ENCODE measurements at regions not wholly inside any gene's neighbourhood (a gene's known extent, or its start where the extent isn't known, plus 50 kb on each side); places are given as distances from the start of the nearest gene placed in this dataset.

- WGBS, 2 experiments (ENCODE audit: extremely low coverage in 2 of 2, insufficient read length in 1 of 2) = 47% methylated on average over 3 of the region's 11 CpGs; no CpG with 5 or more reads in 1 of the 2 experiments
- dilution Hi-C loops (cut with HindIII; ENCODE audit: low sequenced_read_pairs, unreplicated experiment) = no loop called here
- Histone ChIP-seq H2BK5ac (ENCODE audit: low read depth, low read length, poor library complexity, severe bottlenecking) (no peak overlapping the region), H3K18ac (ENCODE audit: low read depth, low read length) (no peak overlapping the region), H3K27me3 (ENCODE audit: control insufficient read depth, insufficient read depth, low read length) (no peaks in the 10 kb centered on the region), H4K8ac (ENCODE audit: low read depth in 2 of 2, low read length in 2 of 2) (no peak overlapping the region), H3K4me1 (ENCODE audit: control insufficient read depth, insufficient read depth, low read length) (no peaks in the 10 kb centered on the region), H3K36me3 (ENCODE audit: control insufficient read depth, insufficient read depth, low read length) (no peaks in the 10 kb centered on the region), H3K27ac (ENCODE audit: insufficient read depth, low read length) (no peak overlapping the region), H3K79me1 (ENCODE audit: low read depth in 1 of 2, low read length in 2 of 2) (no peaks in the 10 kb centered on the region), H3K4me2 (ENCODE audit: low read depth, low read length) (no peak overlapping the region), H3K23ac (ENCODE audit: low read depth, low read length) (no peak overlapping the region), H2BK20ac (ENCODE audit: low read depth, low read length) (no peak overlapping the region), H4K5ac (ENCODE audit: low read depth, low read length) (no peak overlapping the region), H2AFZ (replicated peaks; ENCODE audit: low read length, poor library complexity) (no peak overlapping the region), H3K9me3 (ENCODE audit: control insufficient read depth, insufficient read depth, low read length) (0 out of 2 replicates have a peak, but pooled peaks cover 2% of the 10 kb centered on the region), H2BK15ac (ENCODE audit: low read depth, low read length) (no peak overlapping the region), H3K4me3 (ENCODE audit: insufficient read depth, low read depth, low read length) (no peak overlapping the region), H3K14ac (replicated peaks; ENCODE audit: low read depth, low read length) (no peak overlapping the region), H3K4ac (ENCODE audit: low read depth, low read length) (no peak overlapping the region), H3K9ac (ENCODE audit: low read depth, low read length) (no peak overlapping the region), H4K91ac (ENCODE audit: insufficient read depth, low read depth, low read length) (no peak overlapping the region), H4K20me1 (ENCODE audit: insufficient read depth, low read length) (no peaks in the 10 kb centered on the region), H2AK9ac (replicated peaks; ENCODE audit: low read depth, low read length, poor library complexity) (no peak overlapping the region), H3K9me1 (ENCODE audit: insufficient read depth, low read length) (no peaks in the 10 kb centered on the region), H2BK120ac (ENCODE audit: low read depth, low read length) (no peak overlapping the region), H3K56ac (ENCODE audit: extremely low read depth, insufficient read depth, low read length) (no peak overlapping the region), H2AK5ac (ENCODE audit: low read depth, low read length) (no peak overlapping the region)
- ATAC-seq (ENCODE audit: low read depth) (no peak), DNase-seq (no peak)
- intact Hi-C loops (cut with micrococcal nuclease) = no loop called here
- POLR2A ChIA-PET (ENCODE audit: unreplicated experiment) = no interaction called here
- in situ Hi-C loops (cut with MboI; ENCODE audit: low sequenced_read_pairs) = no loop called here
- TF ChIP-seq, protein P1, sequence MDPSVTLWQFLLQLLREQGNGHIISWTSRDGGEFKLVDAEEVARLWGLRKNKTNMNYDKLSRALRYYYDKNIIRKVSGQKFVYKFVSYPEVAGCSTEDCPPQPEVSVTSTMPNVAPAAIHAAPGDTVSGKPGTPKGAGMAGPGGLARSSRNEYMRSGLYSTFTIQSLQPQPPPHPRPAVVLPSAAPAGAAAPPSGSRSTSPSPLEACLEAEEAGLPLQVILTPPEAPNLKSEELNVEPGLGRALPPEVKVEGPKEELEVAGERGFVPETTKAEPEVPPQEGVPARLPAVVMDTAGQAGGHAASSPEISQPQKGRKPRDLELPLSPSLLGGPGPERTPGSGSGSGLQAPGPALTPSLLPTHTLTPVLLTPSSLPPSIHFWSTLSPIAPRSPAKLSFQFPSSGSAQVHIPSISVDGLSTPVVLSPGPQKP (IDR thresholded peaks at IDR 0.05; ENCODE audit: borderline replicate concordance, low read depth, low read length) = no peak
- no peak for TF ChIP-seq MAFK (IDR thresholded peaks at IDR 0.05; ENCODE audit: low read depth, low read length)
- TF ChIP-seq CEBPB (IDR thresholded peaks at IDR 0.05; ENCODE audit: low read depth, low read length) = no peak
- TF ChIP-seq MAZ (IDR thresholded peaks at IDR 0.05; ENCODE audit: borderline replicate concordance, low read depth, low read length) = no peak
- no peak for TF ChIP-seq MXI1 (IDR thresholded peaks at IDR 0.05; ENCODE audit: borderline replicate concordance, low read depth, low read length)
- no peak for TF ChIP-seq BHLHE40 (IDR thresholded peaks at IDR 0.05; ENCODE audit: low read depth, low read length)
- no peak for TF ChIP-seq RFX5 (IDR thresholded peaks at IDR 0.05; ENCODE audit: low read depth, low read length)
- TF ChIP-seq, protein P2, sequence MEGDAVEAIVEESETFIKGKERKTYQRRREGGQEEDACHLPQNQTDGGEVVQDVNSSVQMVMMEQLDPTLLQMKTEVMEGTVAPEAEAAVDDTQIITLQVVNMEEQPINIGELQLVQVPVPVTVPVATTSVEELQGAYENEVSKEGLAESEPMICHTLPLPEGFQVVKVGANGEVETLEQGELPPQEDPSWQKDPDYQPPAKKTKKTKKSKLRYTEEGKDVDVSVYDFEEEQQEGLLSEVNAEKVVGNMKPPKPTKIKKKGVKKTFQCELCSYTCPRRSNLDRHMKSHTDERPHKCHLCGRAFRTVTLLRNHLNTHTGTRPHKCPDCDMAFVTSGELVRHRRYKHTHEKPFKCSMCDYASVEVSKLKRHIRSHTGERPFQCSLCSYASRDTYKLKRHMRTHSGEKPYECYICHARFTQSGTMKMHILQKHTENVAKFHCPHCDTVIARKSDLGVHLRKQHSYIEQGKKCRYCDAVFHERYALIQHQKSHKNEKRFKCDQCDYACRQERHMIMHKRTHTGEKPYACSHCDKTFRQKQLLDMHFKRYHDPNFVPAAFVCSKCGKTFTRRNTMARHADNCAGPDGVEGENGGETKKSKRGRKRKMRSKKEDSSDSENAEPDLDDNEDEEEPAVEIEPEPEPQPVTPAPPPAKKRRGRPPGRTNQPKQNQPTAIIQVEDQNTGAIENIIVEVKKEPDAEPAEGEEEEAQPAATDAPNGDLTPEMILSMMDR (conservative IDR thresholded peaks at IDR 0.05; ENCODE audit: low read depth, low read length) = no peak
- TF ChIP-seq RCOR1 (IDR thresholded peaks at IDR 0.05; ENCODE audit: insufficient replicate concordance, low read length) = no peak
- no peak for TF ChIP-seq NFE2L2 (IDR thresholded peaks at IDR 0.05; ENCODE audit: low read depth, low read length)
- TF ChIP-seq RAD21 (IDR thresholded peaks at IDR 0.05; ENCODE audit: low read length) = no peak
- TF ChIP-seq CHD1 (IDR thresholded peaks at IDR 0.05; ENCODE audit: low read depth, low read length) = no peak
- TF ChIP-seq SMC3 (IDR thresholded peaks at IDR 0.05; ENCODE audit: low read depth, low read length) = no peak
- no peak for TF ChIP-seq POLR2A (IDR thresholded peaks at IDR 0.05; ENCODE audit: low read depth, low read length)
- no peak for TF ChIP-seq USF2 (IDR thresholded peaks at IDR 0.05; ENCODE audit: low read depth, low read length)
- no peak for TF ChIP-seq FOS (IDR thresholded peaks at IDR 0.05; ENCODE audit: low read depth, low read length)
- CTCF ChIA-PET = no interaction called here
- BruUV-seq (replicated peaks) = no TSS peak
Observed at GRCh38 chr16:55021595-55022475, 91.2 kb downstream of the IRX5 start.

Measured in IMR-90 (cell line).